ENCODE measurements at regions not wholly inside any gene's neighbourhood (a gene's known extent, or its start where the extent isn't known, plus 50 kb on each side); places are given as distances from the start of the nearest gene placed in this dataset.
"Not testable (repeated sequence)": the region's sequence is repeated elsewhere in the genome, so short reads cannot be mapped to it uniquely, and the experiment has no call there.

DNA sequence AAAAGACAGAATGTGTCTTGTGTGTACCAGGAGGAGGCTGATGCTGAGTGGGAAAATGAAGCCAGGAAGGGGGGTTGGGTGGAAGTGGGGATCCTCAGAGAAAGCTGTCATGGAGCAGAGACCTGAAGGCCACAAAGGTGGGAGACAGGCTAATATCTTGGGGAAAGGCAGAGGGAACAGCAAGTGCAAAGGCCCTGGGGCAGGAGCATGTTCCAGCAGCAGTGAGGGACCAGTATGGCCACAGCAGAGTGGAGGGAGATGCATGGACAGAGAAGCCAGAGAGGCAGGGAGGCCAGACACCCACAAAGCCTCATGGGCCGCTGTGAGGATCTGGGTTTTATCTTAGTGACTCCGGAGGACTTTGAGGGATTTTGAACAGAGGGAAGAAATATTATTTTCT is 254.2 kb upstream of the SULF2 start:
- POLR2A ChIA-PET (ENCODE audit: unreplicated experiment): no interaction called here
- Histone ChIP-seq H3K36me3 (ENCODE audit: low read depth) (peaks cover 14% of the 10 kb centered on the region; the same call in 1 of the 2 replicates), H3K27me3 (ENCODE audit: insufficient read depth, low read depth) (no peaks in the 10 kb centered on the region), H2AFZ (no peak overlapping the region), H3K4me2 (no peak overlapping the region), H3K4me1 (replicated peaks; ENCODE audit: insufficient read depth) (peaks cover 17% of the 10 kb centered on the region), H3K4me3 (no peak overlapping the region), H3K27ac (no peak overlapping the region), H3K9me3 (ENCODE audit: insufficient read depth, low read depth) (0 out of 2 replicates have a peak, but pooled peaks cover 4% of the 10 kb centered on the region), H3K9me2 (ENCODE audit: insufficient read depth) (no peaks in the 10 kb centered on the region), H4K20me1 (ENCODE audit: insufficient read depth) (no peaks in the 10 kb centered on the region), H3F3A (ENCODE audit: insufficient read depth, low read depth) (peaks cover 17% of the 10 kb centered on the region), H3K79me2 (ENCODE audit: low read depth) (peaks cover 25% of the 10 kb centered on the region)
- intact Hi-C loops (cut with micrococcal nuclease; ENCODE audit: unreplicated experiment): no loop called here
- CTCF ChIA-PET: no interaction called here
- TF ChIP-seq, protein P1, sequence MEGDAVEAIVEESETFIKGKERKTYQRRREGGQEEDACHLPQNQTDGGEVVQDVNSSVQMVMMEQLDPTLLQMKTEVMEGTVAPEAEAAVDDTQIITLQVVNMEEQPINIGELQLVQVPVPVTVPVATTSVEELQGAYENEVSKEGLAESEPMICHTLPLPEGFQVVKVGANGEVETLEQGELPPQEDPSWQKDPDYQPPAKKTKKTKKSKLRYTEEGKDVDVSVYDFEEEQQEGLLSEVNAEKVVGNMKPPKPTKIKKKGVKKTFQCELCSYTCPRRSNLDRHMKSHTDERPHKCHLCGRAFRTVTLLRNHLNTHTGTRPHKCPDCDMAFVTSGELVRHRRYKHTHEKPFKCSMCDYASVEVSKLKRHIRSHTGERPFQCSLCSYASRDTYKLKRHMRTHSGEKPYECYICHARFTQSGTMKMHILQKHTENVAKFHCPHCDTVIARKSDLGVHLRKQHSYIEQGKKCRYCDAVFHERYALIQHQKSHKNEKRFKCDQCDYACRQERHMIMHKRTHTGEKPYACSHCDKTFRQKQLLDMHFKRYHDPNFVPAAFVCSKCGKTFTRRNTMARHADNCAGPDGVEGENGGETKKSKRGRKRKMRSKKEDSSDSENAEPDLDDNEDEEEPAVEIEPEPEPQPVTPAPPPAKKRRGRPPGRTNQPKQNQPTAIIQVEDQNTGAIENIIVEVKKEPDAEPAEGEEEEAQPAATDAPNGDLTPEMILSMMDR (conservative IDR thresholded peaks at IDR 0.05): no peak
- no peak for TF ChIP-seq EZH2 (IDR thresholded peaks at IDR 0.05; ENCODE audit: low read depth)
- no TSS peak for BruUV-seq (replicated peaks)
- DNase-seq: no peak

DNA sequence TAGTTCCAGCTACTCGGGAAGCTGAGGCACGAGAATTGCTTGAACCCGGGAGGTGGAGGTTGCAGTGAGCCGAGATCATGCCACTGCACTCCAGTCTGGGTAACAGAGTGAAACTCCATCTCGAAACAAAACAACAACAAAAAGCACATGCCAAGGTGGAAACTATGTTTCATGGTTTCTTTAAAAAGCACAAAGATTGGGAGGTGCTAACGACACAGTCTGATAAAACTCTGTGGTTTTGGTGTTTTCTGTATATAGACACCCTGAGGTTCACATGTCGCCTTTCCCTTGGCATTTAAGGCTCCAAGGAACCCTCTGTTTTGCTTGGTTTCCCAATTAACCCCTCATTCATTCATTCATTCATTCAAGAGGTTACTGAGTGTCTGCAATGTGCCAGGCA is 253.4 kb upstream of the SULF2 start:
- CTCF ChIA-PET: no interaction called here
- no peak for TF ChIP-seq EZH2 (IDR thresholded peaks at IDR 0.05; ENCODE audit: low read depth)
- TF ChIP-seq, protein P1 (conservative IDR thresholded peaks at IDR 0.05): no peak
- H3K4me2 ChIP-seq: no peak overlapping the region
- no TSS peak for BruUV-seq (replicated peaks)
- no peak overlapping the region for H3K27ac ChIP-seq
- no peaks in the 10 kb centered on the region for H3K9me2 ChIP-seq (ENCODE audit: insufficient read depth)
- POLR2A ChIA-PET (ENCODE audit: unreplicated experiment): no interaction called here
- no peaks in the 10 kb centered on the region for H3K27me3 ChIP-seq (ENCODE audit: insufficient read depth, low read depth)
- no peak overlapping the region for H2AFZ ChIP-seq
- peaks cover 18% of the 10 kb centered on the region for H3K4me1 ChIP-seq (replicated peaks; ENCODE audit: insufficient read depth)
- H3K79me2 ChIP-seq (ENCODE audit: low read depth): peaks cover 25% of the 10 kb centered on the region
- intact Hi-C loops (cut with micrococcal nuclease; ENCODE audit: unreplicated experiment): no loop called here
- H3K36me3 ChIP-seq (ENCODE audit: low read depth): peaks cover 9% of the 10 kb centered on the region; the same call in 1 of the 2 replicates
- no peaks in the 10 kb centered on the region for H3K9me3 ChIP-seq (ENCODE audit: insufficient read depth, low read depth)
- peaks cover 22% of the 10 kb centered on the region for H3F3A ChIP-seq (ENCODE audit: insufficient read depth, low read depth)
- DNase-seq: no peak
- no peaks in the 10 kb centered on the region for H4K20me1 ChIP-seq (ENCODE audit: insufficient read depth)
- no peak overlapping the region for H3K4me3 ChIP-seq

DNA sequence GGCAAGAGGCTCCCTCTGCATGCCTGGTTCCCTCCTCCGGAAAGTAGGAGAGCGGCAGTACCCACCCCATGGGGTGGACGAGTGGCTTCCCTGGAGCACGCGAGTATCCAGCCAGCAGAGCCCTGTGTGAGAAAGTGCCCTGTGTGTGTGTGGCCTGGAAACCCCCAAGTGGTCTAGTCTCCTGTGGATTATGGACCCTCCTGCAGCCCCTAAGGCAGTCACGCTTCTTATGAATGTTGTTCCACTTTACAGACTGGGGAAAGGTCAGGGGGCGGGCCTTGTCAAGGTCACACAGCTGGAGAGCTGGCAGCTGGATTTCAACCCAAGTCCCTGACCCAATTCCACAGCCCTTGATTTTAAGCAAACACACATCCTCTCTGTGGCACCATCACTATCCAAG is 252.5 kb upstream of the SULF2 start:
- POLR2A ChIA-PET (ENCODE audit: unreplicated experiment); H3K27me3 ChIP-seq (ENCODE audit: insufficient read depth, low read depth); H3K27ac ChIP-seq; H3K9me3 ChIP-seq (ENCODE audit: insufficient read depth, low read depth); H4K20me1 ChIP-seq (ENCODE audit: insufficient read depth); intact Hi-C loops (cut with micrococcal nuclease; ENCODE audit: unreplicated experiment); H2AFZ ChIP-seq; H3K4me2 ChIP-seq; DNase-seq; H3K4me3 ChIP-seq; H3K9me2 ChIP-seq (ENCODE audit: insufficient read depth); H3K36me3 ChIP-seq (ENCODE audit: low read depth); BruUV-seq (replicated peaks): not testable (repeated sequence)
- Histone ChIP-seq H3F3A (ENCODE audit: insufficient read depth, low read depth) (peaks cover 23% of the 10 kb centered on the region), H3K4me1 (replicated peaks; ENCODE audit: insufficient read depth) (peaks cover 18% of the 10 kb centered on the region), H3K79me2 (ENCODE audit: low read depth) (peaks cover 28% of the 10 kb centered on the region)
- CTCF ChIA-PET: interaction anchor here (0.6 kb wide), 1 partner anchor 8 kb away, joined by 4 read pairs; no protein-coding TSS in a partner anchor
